Esophagus squamous epithelium (tissue), 4 donors: ENCODE measurements at regions not wholly inside any gene's neighbourhood (a gene's known extent, or its start where the extent isn't known, plus 50 kb on each side); places are given as distances from the start of the nearest gene placed in this dataset.

Source experiments
- CTCF ChIP-seq, 6 experiments: fragments of 450-650 bp in 4 of 6; fragments of 200-600 bp in 2 of 6; sonication (generic) in 2 of 6; IDR thresholded peaks; one replicate each; pipeline ENCODE4 v1.5.1; 2016 to 2019; ENCODE audit warnings: antibody characterized with exemption in 6 of 6, mild to moderate bottlenecking in 4 of 6, moderate library complexity in 4 of 6
- POLR2A ChIP-seq, 4 donors: fragments of 450-650 bp; IDR thresholded peaks; one replicate each; pipeline ENCODE4 v1.6.1; 2017; ENCODE audit warnings: antibody characterized with exemption in 4 of 4, mild to moderate bottlenecking in 4 of 4, moderate library complexity in 3 of 4

GRCh38 chr16:85286951-85287814 is 174.9 kb upstream of the CIBAR2 start:
- TF ChIP-seq CTCF (IDR thresholded peaks at IDR 0.05) (no peak), POLR2A (IDR thresholded peaks at IDR 0.05) (no peak)
